ENCODE measurements at regions not wholly inside any gene's neighbourhood (a gene's known extent, or its start where the extent isn't known, plus 50 kb on each side); places are given as distances from the start of the nearest gene placed in this dataset.

DNA sequence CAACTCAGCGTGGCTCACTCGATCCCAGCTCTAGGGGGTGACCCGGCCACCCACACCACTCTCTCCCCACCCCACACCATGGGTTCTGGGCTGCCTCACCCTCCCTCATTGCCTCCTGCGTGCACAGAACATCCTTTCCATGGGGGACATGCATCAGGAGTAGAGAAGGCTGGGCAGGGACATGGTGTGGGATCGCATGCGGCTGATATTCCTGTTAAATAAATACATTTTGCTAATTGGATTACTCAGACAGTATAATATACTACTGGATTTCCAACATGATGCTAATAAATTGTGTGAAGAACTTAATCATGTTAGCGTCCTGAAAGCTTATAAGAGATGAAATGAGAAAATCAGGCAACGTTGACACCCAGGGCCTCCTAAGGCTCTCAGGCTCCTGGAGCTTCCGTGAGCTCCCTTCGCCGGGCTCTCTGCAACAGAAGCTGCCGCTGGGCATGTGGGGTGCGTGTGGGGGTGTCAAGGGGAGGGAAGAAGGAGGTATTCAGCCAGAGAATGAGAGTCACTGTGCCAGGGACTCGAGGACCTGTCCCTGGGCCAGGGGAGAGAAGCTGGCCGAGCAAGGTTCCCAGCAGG lies 173.1 kb upstream of the TNRC6C start:
- TF ChIP-seq, protein P1, sequence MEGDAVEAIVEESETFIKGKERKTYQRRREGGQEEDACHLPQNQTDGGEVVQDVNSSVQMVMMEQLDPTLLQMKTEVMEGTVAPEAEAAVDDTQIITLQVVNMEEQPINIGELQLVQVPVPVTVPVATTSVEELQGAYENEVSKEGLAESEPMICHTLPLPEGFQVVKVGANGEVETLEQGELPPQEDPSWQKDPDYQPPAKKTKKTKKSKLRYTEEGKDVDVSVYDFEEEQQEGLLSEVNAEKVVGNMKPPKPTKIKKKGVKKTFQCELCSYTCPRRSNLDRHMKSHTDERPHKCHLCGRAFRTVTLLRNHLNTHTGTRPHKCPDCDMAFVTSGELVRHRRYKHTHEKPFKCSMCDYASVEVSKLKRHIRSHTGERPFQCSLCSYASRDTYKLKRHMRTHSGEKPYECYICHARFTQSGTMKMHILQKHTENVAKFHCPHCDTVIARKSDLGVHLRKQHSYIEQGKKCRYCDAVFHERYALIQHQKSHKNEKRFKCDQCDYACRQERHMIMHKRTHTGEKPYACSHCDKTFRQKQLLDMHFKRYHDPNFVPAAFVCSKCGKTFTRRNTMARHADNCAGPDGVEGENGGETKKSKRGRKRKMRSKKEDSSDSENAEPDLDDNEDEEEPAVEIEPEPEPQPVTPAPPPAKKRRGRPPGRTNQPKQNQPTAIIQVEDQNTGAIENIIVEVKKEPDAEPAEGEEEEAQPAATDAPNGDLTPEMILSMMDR (IDR thresholded peaks at IDR 0.05), result no peak
- TF ChIP-seq EP300 (IDR thresholded peaks at IDR 0.05), result no peak
